Smooth muscle cell (in vitro differentiated cells): ENCODE measurements at regions not wholly inside any gene's neighbourhood (a gene's known extent, or its start where the extent isn't known, plus 50 kb on each side); places are given as distances from the start of the nearest gene placed in this dataset.

ENCODE experiments used
- DNase-seq: peaks from one replicate; lab custom pipeline; 2025; ENCODE audit not compliant: unreplicated experiment; lab: John Stamatoyannopoulos, UW
- H2AFZ ChIP-seq: fragments of 200-600 bp; sonication (generic); 2 replicates; pipeline ENCODE4 v1.6.0; 2016; ENCODE audit warnings: antibody characterized with exemption, low read depth, mild to moderate bottlenecking
- H3F3A ChIP-seq: fragments of 200-600 bp; sonication (generic); 2 replicates; pipeline ENCODE4 v1.6.0; 2017; ENCODE audit warnings: antibody characterized with exemption, low read depth
- H3K27ac ChIP-seq: fragments of 200-600 bp; sonication (generic); 2 replicates; pipeline ENCODE4 v1.5.1; 2016; ENCODE audit warnings: low read depth, mild to moderate bottlenecking
- H3K27me3 ChIP-seq: fragments of 200-600 bp; sonication (generic); 2 replicates; pipeline ENCODE4 v1.6.1; 2016; ENCODE audit warnings: low read depth, mild to moderate bottlenecking
- H3K36me3 ChIP-seq: fragments of 200-600 bp; sonication (generic); 2 replicates; pipeline ENCODE4 v1.5.1; 2016; ENCODE audit warnings: low read depth
- H3K4me1 ChIP-seq: fragments of 200-600 bp; sonication (generic); 2 replicates; pipeline ENCODE4 v1.5.1; 2016; ENCODE audit warnings: low read depth
- H3K4me2 ChIP-seq: fragments of 200-600 bp; sonication (generic); 2 replicates; pipeline ENCODE4 v1.6.0; 2016; ENCODE audit warnings: mild to moderate bottlenecking
- H3K4me3 ChIP-seq: fragments of 200-600 bp; sonication (generic); 2 replicates; pipeline ENCODE4 v1.5.1; 2016; ENCODE audit warnings: mild to moderate bottlenecking
- H3K79me2 ChIP-seq: fragments of 200-600 bp; sonication (generic); 2 replicates; pipeline ENCODE4 v1.6.0; 2016; ENCODE audit warnings: low read depth, mild to moderate bottlenecking
- H3K9ac ChIP-seq: fragments of 200-600 bp; sonication (generic); 2 replicates; pipeline ENCODE4 v1.6.0; 2016; ENCODE audit warnings: low read depth
- H3K9me3 ChIP-seq: fragments of 200-600 bp; sonication (generic); replicated peaks from 2 replicates; pipeline ENCODE4 v1.5.1; 2016; ENCODE audit warnings: low read depth
- H4K20me1 ChIP-seq: fragments of 200-600 bp; sonication (generic); 2 replicates; pipeline ENCODE4 v1.6.0; 2016; ENCODE audit warnings: low read depth
- WGBS: methylation state at CpG from one replicate; pipeline ENCODE4 v1.1.7; 2016; ENCODE audit warnings: low lambda C conversion rate; 5-methylcytosine and 5-hydroxymethylcytosine counted together
- TF ChIP-seq, protein P1 (sequence below): fragments of 200-600 bp; sonication (generic); IDR thresholded peaks from 2 replicates; pipeline ENCODE4 v1.5.1; 2017; ENCODE audit warnings: borderline replicate concordance, mild to moderate bottlenecking, antibody characterized with exemption; ENCODE audit not compliant: insufficient read depth, poor library complexity, severe bottlenecking

DNA sequence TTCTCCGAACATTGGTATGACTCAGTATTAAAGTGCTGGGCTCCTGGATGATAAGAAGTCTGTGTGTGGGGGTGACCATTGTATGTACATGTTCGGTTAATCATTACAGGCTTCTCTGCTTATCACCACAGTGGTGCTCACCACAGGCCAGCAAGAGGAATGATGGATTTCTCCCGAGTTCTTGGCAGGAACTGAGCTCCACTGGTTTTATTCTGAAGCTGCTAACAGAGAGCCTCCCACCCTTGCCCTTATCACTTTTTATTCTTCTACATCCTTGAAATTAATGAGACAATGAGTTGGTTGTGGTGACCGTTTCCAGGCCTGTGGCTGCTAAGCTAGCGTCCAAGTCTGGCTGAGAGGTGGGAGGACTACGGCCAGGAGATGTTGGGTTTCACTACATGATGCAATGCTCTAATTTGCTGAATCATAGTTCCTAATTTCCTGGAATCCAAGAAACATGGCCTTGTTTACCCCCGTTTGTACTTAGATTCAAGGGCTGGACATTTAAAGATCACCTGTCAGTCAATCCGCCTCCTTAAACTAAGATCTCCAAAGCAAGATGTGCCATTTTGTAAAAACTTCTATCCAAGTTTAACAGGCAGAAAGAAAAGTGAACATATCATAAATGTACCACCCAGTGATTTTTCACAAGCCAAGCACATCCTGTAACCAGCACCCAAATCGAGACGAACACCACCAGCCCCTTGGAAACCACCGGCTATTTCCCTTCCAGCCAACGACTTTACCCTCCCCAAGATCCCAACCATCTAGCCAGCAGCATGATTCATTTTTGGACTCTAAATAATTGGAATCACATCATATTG is 172.5 kb downstream of the FOXA2 start:
- no peaks in the 10 kb centered on the region for H3K36me3 ChIP-seq
- no peak overlapping the region for H2AFZ ChIP-seq
- no peak for DNase-seq
- no peaks in the 10 kb centered on the region for H3K4me1 ChIP-seq
- no peaks in the 10 kb centered on the region for H4K20me1 ChIP-seq
- 65% methylated on average over 12 of the region's 12 CpGs for WGBS
- H3F3A ChIP-seq, result no peaks in the 10 kb centered on the region
- H3K79me2 ChIP-seq, result no peaks in the 10 kb centered on the region
- H3K9ac ChIP-seq, result no peak overlapping the region
- no peak overlapping the region for H3K4me3 ChIP-seq
- no peaks in the 10 kb centered on the region for H3K9me3 ChIP-seq
- peaks cover 15% of the 10 kb centered on the region for H3K27me3 ChIP-seq
- no peak overlapping the region for H3K4me2 ChIP-seq
- H3K27ac ChIP-seq, result no peak overlapping the region
- TF ChIP-seq, protein P1, sequence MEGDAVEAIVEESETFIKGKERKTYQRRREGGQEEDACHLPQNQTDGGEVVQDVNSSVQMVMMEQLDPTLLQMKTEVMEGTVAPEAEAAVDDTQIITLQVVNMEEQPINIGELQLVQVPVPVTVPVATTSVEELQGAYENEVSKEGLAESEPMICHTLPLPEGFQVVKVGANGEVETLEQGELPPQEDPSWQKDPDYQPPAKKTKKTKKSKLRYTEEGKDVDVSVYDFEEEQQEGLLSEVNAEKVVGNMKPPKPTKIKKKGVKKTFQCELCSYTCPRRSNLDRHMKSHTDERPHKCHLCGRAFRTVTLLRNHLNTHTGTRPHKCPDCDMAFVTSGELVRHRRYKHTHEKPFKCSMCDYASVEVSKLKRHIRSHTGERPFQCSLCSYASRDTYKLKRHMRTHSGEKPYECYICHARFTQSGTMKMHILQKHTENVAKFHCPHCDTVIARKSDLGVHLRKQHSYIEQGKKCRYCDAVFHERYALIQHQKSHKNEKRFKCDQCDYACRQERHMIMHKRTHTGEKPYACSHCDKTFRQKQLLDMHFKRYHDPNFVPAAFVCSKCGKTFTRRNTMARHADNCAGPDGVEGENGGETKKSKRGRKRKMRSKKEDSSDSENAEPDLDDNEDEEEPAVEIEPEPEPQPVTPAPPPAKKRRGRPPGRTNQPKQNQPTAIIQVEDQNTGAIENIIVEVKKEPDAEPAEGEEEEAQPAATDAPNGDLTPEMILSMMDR, result no peak

DNA sequence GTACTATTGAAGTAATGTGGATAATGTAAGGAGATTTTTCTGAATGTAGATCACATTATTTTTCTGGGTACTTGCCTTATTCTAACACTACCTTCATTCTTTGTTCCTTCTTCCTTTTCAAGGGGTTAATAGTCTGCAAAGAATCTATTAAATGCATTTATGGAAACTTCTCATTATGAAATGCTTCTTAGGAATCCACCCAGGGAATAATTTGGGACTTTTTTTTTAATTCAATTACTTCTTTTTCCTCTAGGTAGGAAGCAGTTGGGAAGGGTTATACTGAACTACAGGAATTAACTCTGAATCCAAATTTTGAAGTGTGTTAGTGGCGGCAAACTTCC is 173.1 kb downstream of the FOXA2 start:
- H3K4me1 ChIP-seq, result no peaks in the 10 kb centered on the region
- WGBS, result 65% methylated on average over 1 of the region's 1 CpG
- H3K9ac ChIP-seq, result no peak overlapping the region
- H3K4me2 ChIP-seq, result no peak overlapping the region
- TF ChIP-seq, protein P1, result no peak
- H3F3A ChIP-seq, result no peaks in the 10 kb centered on the region
- no peaks in the 10 kb centered on the region for H4K20me1 ChIP-seq
- no peak for DNase-seq
- H3K9me3 ChIP-seq, result no peaks in the 10 kb centered on the region
- no peak overlapping the region for H2AFZ ChIP-seq
- H3K27me3 ChIP-seq, result peaks cover 18% of the 10 kb centered on the region
- H3K4me3 ChIP-seq, result no peak overlapping the region
- no peaks in the 10 kb centered on the region for H3K36me3 ChIP-seq
- H3K27ac ChIP-seq, result no peak overlapping the region
- no peaks in the 10 kb centered on the region for H3K79me2 ChIP-seq

DNA sequence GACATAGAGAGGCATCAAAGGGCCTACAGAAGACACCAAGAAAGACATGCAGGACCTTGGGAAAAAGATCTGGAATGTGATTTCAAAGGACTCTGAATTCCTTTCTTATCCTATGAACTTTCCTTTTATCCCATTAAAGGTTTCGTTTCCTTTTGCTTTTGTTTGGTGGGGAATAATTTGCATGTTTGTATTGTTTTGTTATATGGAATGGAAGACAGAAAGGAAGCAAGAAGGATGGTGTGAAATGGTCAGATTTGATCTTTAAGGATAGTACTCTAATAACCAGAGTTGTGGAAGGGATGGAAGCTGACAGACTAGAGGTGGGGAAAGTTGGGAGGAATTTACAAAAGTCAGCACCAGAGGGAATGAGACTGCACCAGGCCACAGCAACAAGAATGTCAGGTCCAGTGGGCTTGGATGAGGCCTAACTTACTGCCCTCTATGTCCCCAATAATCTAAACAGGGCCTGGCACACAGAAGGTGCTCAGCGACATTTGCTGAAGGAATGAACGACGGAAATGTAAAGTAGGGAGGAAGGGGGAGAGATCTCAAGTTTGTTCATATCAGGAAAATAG is 173.7 kb downstream of the FOXA2 start:
- H3K27me3 ChIP-seq, result peaks cover 18% of the 10 kb centered on the region
- no peaks in the 10 kb centered on the region for H3K36me3 ChIP-seq
- DNase-seq, result no peak
- H3K27ac ChIP-seq, result no peak overlapping the region
- no peaks in the 10 kb centered on the region for H3F3A ChIP-seq
- H3K4me3 ChIP-seq, result no peak overlapping the region
- 87% methylated on average over 4 of the region's 4 CpGs for WGBS
- H3K4me1 ChIP-seq, result no peaks in the 10 kb centered on the region
- no peaks in the 10 kb centered on the region for H3K79me2 ChIP-seq
- no peaks in the 10 kb centered on the region for H3K9me3 ChIP-seq
- no peak overlapping the region for H3K4me2 ChIP-seq
- no peak overlapping the region for H3K9ac ChIP-seq
- no peak overlapping the region for H2AFZ ChIP-seq
- no peaks in the 10 kb centered on the region for H4K20me1 ChIP-seq
- TF ChIP-seq, protein P1, result no peak
